ENCODE measurements at regions not wholly inside any gene's neighbourhood (a gene's known extent, or its start where the extent isn't known, plus 50 kb on each side); places are given as distances from the start of the nearest gene placed in this dataset.

DNA sequence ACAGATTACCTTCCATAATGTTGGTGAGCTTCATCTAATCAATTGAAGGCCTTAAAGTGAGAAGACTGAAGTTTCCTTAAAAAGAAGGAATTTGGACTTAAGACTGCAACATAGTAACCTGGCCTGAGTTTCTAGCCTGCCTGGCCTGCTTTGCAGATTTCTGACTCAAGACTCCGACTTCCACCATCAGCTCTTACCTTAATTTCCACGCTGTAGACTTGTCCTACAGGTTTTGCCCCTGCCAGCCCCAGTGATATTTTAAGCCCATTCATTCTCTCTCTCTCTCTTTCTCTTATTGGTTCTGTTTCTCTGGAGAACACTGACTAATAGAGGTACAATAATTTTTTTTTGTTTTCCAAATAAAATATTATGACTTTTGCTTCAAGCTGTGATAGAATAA is 862.3 kb upstream of the GHITM start:
- TF ChIP-seq, protein P1, sequence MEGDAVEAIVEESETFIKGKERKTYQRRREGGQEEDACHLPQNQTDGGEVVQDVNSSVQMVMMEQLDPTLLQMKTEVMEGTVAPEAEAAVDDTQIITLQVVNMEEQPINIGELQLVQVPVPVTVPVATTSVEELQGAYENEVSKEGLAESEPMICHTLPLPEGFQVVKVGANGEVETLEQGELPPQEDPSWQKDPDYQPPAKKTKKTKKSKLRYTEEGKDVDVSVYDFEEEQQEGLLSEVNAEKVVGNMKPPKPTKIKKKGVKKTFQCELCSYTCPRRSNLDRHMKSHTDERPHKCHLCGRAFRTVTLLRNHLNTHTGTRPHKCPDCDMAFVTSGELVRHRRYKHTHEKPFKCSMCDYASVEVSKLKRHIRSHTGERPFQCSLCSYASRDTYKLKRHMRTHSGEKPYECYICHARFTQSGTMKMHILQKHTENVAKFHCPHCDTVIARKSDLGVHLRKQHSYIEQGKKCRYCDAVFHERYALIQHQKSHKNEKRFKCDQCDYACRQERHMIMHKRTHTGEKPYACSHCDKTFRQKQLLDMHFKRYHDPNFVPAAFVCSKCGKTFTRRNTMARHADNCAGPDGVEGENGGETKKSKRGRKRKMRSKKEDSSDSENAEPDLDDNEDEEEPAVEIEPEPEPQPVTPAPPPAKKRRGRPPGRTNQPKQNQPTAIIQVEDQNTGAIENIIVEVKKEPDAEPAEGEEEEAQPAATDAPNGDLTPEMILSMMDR (conservative IDR thresholded peaks at IDR 0.05; ENCODE audit: low read depth, low read length), result no peak
- TF ChIP-seq EZH2 (IDR thresholded peaks at IDR 0.05; ENCODE audit: low read length, unreplicated experiment) (no peak), EZH2phosphoT487 (IDR thresholded peaks at IDR 0.05; ENCODE audit: borderline replicate concordance, low read length) (no peak)

All from PC-3 (cell line).